GM18861 (cell line): ENCODE measurements at regions not wholly inside any gene's neighbourhood (a gene's known extent, or its start where the extent isn't known, plus 50 kb on each side); places are given as distances from the start of the nearest gene placed in this dataset.

Source experiments
- ATAC-seq: cut with Tn5 transposase; IDR thresholded peaks from one replicate; pipeline ENCODE4 v1.9.1; 2021; ENCODE audit not compliant: unreplicated experiment

- ATAC-seq, result no peak
These were observed 135.4 kb downstream of the TMEM17 start for GRCh38 chr2:62370321-62371250.

GRCh38 chr2:62369541-62370202 is 136.3 kb downstream of the TMEM17 start:
- ATAC-seq, result no peak

GRCh38 chr2:62364791-62365528 is 141.0 kb downstream of the TMEM17 start:
- ATAC-seq, result no peak

- ATAC-seq, result no peak
These were observed 142.8 kb downstream of the TMEM17 start for GRCh38 chr2:62363166-62363565.

- ATAC-seq, result no peak
These were observed 143.4 kb downstream of the TMEM17 start for GRCh38 chr2:62362561-62362960.

- ATAC-seq, result no peak
These were observed 144.0 kb downstream of the TMEM17 start for GRCh38 chr2:62361964-62362363.

- no peak for ATAC-seq
These were observed 151.0 kb downstream of the TMEM17 start for GRCh38 chr2:62354771-62355561.

GRCh38 chr2:62352031-62352430 is 154.0 kb downstream of the TMEM17 start:
- no peak for ATAC-seq

GRCh38 chr2:62349788-62350187 is 153.9 kb downstream of the B3GNT2 start:
- ATAC-seq, result no peak

GRCh38 chr2:62348700-62349099 is 152.8 kb downstream of the B3GNT2 start:
- ATAC-seq, result no peak

GRCh38 chr2:62347563-62348270 is 151.8 kb downstream of the B3GNT2 start:
- ATAC-seq, result no peak

- peak; percentile 83 for ATAC-seq
These were observed 148.6 kb downstream of the B3GNT2 start for GRCh38 chr2:62344472-62344871.

- no peak for ATAC-seq
These were observed 147.9 kb downstream of the B3GNT2 start for GRCh38 chr2:62343636-62344337.

- no peak for ATAC-seq
These were observed 147.3 kb downstream of the B3GNT2 start for GRCh38 chr2:62343206-62343605.

GRCh38 chr2:62340994-62341484 is 145.1 kb downstream of the B3GNT2 start:
- no peak for ATAC-seq

GRCh38 chr2:62339837-62340236 is 143.9 kb downstream of the B3GNT2 start:
- no peak for ATAC-seq

- no peak for ATAC-seq
These were observed 143.5 kb downstream of the B3GNT2 start for GRCh38 chr2:62339413-62339812.

GRCh38 chr2:62338111-62338510 is 142.2 kb downstream of the B3GNT2 start:
- no peak for ATAC-seq

- ATAC-seq, result no peak
These were observed 141.5 kb downstream of the B3GNT2 start for GRCh38 chr2:62337403-62337802.
